ENCODE measurements at regions not wholly inside any gene's neighbourhood (a gene's known extent, or its start where the extent isn't known, plus 50 kb on each side); places are given as distances from the start of the nearest gene placed in this dataset.

DNA sequence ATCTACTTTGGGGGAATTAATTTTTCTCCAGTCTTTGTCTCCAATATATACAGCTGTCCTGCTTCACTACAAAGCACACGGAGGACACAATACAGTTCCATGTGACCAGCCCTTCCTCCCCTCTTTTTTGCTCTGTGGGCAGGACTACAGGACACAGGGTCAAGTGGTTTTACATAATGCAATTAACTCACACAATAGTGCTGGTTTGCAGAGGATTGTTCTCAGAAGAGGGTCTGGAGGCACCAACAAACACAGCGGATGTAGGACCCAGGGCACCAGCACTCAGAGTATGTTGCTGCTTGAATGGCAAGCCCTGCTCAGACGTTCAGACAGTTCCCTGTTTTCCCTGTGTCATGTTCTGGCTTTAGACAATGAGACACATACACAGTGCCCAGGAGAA, 52.0 kb upstream of the NPTX2 start:
- TF ChIP-seq, protein P1, sequence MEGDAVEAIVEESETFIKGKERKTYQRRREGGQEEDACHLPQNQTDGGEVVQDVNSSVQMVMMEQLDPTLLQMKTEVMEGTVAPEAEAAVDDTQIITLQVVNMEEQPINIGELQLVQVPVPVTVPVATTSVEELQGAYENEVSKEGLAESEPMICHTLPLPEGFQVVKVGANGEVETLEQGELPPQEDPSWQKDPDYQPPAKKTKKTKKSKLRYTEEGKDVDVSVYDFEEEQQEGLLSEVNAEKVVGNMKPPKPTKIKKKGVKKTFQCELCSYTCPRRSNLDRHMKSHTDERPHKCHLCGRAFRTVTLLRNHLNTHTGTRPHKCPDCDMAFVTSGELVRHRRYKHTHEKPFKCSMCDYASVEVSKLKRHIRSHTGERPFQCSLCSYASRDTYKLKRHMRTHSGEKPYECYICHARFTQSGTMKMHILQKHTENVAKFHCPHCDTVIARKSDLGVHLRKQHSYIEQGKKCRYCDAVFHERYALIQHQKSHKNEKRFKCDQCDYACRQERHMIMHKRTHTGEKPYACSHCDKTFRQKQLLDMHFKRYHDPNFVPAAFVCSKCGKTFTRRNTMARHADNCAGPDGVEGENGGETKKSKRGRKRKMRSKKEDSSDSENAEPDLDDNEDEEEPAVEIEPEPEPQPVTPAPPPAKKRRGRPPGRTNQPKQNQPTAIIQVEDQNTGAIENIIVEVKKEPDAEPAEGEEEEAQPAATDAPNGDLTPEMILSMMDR (IDR thresholded peaks at IDR 0.05), result no peak
- no peak for TF ChIP-seq ZFX (IDR thresholded peaks at IDR 0.05; ENCODE audit: borderline replicate concordance)
- no peak overlapping the region for H3K27ac ChIP-seq

DNA sequence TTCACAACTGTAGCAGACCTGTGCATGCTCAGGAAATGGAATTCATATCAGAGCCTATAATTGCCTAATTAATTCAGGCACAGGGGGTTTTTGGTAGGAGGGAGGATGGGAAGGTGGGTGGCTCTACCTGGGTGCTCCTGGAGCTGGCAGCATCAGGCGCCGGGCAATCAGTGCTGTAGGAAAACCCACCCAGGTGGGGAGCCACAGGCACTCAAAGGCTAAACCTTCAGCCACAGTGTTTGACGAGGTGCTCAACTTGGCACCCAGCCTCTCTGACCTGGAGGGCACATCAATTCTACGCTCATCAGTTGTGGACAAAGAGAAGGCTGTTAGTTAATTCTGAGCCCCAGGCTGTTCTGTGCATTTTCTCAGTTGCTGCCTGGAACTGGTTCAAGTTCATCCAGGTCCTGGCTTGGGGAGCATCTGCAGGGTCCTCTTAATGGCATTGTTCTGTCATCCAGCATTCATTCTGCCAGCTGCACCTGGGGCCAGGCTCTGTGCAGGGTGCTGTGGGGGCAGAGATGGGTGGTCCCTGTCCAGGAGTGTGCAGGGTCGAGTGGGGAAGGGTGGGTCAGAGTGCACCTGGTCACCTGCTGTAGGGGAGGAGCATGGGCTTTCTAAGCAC, 54.1 kb upstream of the NPTX2 start:
- H3K27ac ChIP-seq, result no peak overlapping the region
- no peak for TF ChIP-seq ZFX (IDR thresholded peaks at IDR 0.05; ENCODE audit: borderline replicate concordance)
- TF ChIP-seq, protein P1 (IDR thresholded peaks at IDR 0.05), result no peak

DNA sequence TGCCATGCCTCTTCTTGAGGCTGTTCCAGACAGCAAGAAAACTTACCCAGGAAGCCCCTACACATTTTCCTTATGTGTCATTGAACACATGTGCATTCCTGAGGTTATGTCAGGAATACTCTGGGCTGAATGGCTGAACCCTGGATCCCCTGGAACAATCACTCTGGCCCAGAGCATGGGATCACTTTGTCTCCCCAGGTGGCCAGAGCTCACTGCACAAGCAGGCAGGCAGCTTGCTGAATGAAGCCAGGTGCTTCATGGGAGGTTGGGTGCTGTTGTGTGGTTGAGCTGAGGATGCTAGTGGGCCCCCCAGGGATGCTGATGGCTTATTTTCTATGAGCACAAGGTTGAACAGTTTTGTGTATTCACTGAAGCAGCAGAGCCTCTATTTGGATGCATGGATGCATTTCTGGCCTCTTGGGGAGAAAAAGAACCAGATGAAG, 54.7 kb upstream of the NPTX2 start:
- TF ChIP-seq ZFX (IDR thresholded peaks at IDR 0.05; ENCODE audit: borderline replicate concordance), result no peak
- TF ChIP-seq, protein P1 (IDR thresholded peaks at IDR 0.05), result no peak
- no peak overlapping the region for H3K27ac ChIP-seq

DNA sequence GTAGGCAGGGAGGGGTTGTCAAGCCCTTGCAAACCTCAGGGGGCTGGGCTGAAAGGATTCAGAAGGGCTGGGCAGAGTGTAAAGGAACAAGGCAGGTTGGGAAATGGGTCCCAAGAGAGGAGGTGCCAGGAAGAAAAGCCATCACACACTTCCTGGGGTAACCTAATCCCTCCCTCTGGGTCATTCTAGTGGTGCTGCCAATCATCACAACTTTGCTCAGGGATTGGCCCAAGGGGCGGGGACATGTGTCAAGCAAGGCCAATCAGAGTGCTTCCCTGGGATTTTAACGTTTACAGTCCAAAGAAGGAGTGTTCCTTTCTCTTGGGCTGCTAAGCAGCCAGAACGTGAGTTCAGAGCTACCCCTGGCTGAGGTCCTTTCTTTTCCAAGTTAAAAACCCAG, 57.1 kb upstream of the NPTX2 start:
- no peak overlapping the region for H3K27ac ChIP-seq
- TF ChIP-seq ZFX (IDR thresholded peaks at IDR 0.05; ENCODE audit: borderline replicate concordance), result no peak
- TF ChIP-seq, protein P1 (IDR thresholded peaks at IDR 0.05), result no peak

- H3K27ac ChIP-seq, result no peak overlapping the region
- no peak for TF ChIP-seq ZFX (IDR thresholded peaks at IDR 0.05; ENCODE audit: borderline replicate concordance)
- TF ChIP-seq, protein P1 (IDR thresholded peaks at IDR 0.05), result no peak
Observed at GRCh38 chr7:98559219-98559618, 57.9 kb upstream of the NPTX2 start.

DNA sequence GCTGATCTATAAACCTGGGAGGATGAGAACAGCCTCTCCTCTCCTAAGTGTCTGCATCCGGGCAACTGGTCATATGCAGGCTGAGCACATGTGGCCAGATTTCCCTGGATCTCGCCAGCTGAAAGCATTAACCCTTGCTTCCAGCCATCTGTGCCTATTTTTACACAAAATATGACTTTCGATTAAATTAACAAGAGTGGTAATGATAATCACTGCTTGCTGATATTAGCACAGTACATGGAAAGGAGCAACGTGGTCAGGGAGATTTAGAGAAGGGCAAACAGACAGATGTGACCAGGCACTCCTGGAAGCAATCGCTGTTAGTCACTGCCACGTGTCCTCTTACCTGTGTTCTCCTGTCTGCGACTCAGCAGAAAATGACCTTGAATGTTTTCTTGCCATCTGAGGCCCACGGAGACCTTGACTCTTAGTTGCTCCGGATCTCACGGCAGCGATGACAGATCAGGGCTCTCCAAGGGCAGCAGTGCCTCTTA, 59.5 kb upstream of the NPTX2 start:
- H3K27ac ChIP-seq, result no peak overlapping the region
- TF ChIP-seq ZFX (IDR thresholded peaks at IDR 0.05; ENCODE audit: borderline replicate concordance), result no peak
- TF ChIP-seq, protein P1 (IDR thresholded peaks at IDR 0.05), result no peak

GRCh38 chr7:98556288-98556687, 60.8 kb upstream of the NPTX2 start:
- H3K27ac ChIP-seq, result no peak overlapping the region
- no peak for TF ChIP-seq ZFX (IDR thresholded peaks at IDR 0.05; ENCODE audit: borderline replicate concordance)
- TF ChIP-seq, protein P1 (IDR thresholded peaks at IDR 0.05), result no peak

All from 22Rv1 (cell line).